Loucy (cell line): ENCODE measurements at regions not wholly inside any gene's neighbourhood (a gene's known extent, or its start where the extent isn't known, plus 50 kb on each side); places are given as distances from the start of the nearest gene placed in this dataset.

Experiments used
- H2AFZ ChIP-seq: fragments of 200-600 bp; sonication (generic); 2 replicates; pipeline ENCODE4 v1.6.0; 2016; ENCODE audit warnings: antibody characterized with exemption, mild to moderate bottlenecking, low read length, moderate library complexity
- H3F3A ChIP-seq: fragments of 200-600 bp; 2 replicates; pipeline ENCODE4 v1.6.0; 2016; ENCODE audit warnings: antibody characterized with exemption, low read depth, mild to moderate bottlenecking
- H3K27me3 ChIP-seq: fragments of 200-600 bp; sonication (generic); 2 replicates; pipeline ENCODE4 v1.6.1; 2014; ENCODE audit warnings: low read length, mild to moderate bottlenecking; ENCODE audit not compliant: insufficient read depth, poor library complexity, severe bottlenecking
- H3K36me3 ChIP-seq: fragments of 200-600 bp; sonication (generic); 2 replicates; pipeline ENCODE4 v1.6.1; 2016; ENCODE audit warnings: low read length; ENCODE audit not compliant: insufficient read depth
- H3K4me1 ChIP-seq: fragments of 200-600 bp; sonication (generic); 2 replicates; pipeline ENCODE4 v1.5.1; 2014; ENCODE audit warnings: low read length, mild to moderate bottlenecking; ENCODE audit not compliant: insufficient read depth, poor library complexity, severe bottlenecking
- H3K4me2 ChIP-seq: fragments of 200-600 bp; sonication (generic); 2 replicates; pipeline ENCODE4 v1.6.0; 2014; ENCODE audit warnings: antibody characterized with exemption, low read length, low read depth, mild to moderate bottlenecking; ENCODE audit not compliant: poor library complexity, severe bottlenecking
- H3K4me3 ChIP-seq: fragments of 200-600 bp; sonication (generic); 2 replicates; pipeline ENCODE4 v1.5.1; 2014; ENCODE audit warnings: low read length, mild to moderate bottlenecking, mixed read lengths; ENCODE audit not compliant: poor library complexity, severe bottlenecking
- H3K79me2 ChIP-seq: fragments of 200-600 bp; sonication (generic); 2 replicates; pipeline ENCODE4 v1.6.1; 2014; ENCODE audit warnings: low read length; ENCODE audit not compliant: insufficient read depth
- H3K9ac ChIP-seq: fragments of 200-600 bp; sonication (generic); 2 replicates; pipeline ENCODE4 v1.6.0; 2014; ENCODE audit warnings: mild to moderate bottlenecking, low read depth, low read length, moderate library complexity; ENCODE audit not compliant: poor library complexity, severe bottlenecking
- H3K9me2 ChIP-seq: fragments of 200-600 bp; sonication (generic); replicated peaks from 2 replicates; pipeline ENCODE4 v1.6.1; 2016; ENCODE audit warnings: low read depth, low read length, mixed read lengths
- H3K9me3 ChIP-seq: fragments of 200-600 bp; sonication (generic); 2 replicates; pipeline ENCODE4 v1.6.1; 2014; ENCODE audit warnings: mild to moderate bottlenecking, antibody characterized with exemption, low read length, low read depth; ENCODE audit not compliant: insufficient read depth
- H4K20me1 ChIP-seq: fragments of 200-600 bp; sonication (generic); 2 replicates; pipeline ENCODE4 v1.6.0; 2014; ENCODE audit warnings: antibody characterized with exemption, low read length, mild to moderate bottlenecking; ENCODE audit not compliant: insufficient read depth, poor library complexity, severe bottlenecking
- EZH2phosphoT487 ChIP-seq: fragments of 200-600 bp; IDR thresholded peaks from 2 replicates; pipeline ENCODE4 v1.6.1; 2018; ENCODE audit warnings: antibody characterized with exemption, mild to moderate bottlenecking, moderate library complexity, borderline replicate concordance
- TF ChIP-seq, protein P1 (sequence below): fragments of 200-600 bp; sonication (generic); conservative IDR thresholded peaks from 2 replicates; pipeline ENCODE4 v1.5.1; 2014; ENCODE audit warnings: mild to moderate bottlenecking, antibody characterized with exemption, low read length

DNA sequence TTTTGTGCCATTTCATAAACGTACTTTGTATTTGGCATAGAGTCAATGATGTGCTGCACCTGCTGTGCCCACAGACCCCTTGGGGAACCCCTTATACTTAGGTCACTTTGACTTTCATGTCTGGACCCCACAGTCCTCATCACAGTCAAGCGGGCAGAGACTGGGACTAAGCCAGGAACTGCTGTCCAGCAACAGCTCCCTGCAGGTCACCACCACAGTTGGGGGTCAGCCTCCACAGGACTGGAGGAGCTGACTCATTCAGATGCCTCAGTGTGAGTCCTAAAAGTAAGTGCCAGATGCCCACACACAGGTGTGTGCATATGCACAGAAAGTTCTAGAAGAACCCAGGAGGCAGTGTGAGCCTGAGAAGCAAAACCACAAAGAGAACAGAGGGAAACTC, 339.8 kb downstream of the GABRB3 start:
- no peaks in the 10 kb centered on the region for H4K20me1 ChIP-seq
- no peak overlapping the region for H2AFZ ChIP-seq

DNA sequence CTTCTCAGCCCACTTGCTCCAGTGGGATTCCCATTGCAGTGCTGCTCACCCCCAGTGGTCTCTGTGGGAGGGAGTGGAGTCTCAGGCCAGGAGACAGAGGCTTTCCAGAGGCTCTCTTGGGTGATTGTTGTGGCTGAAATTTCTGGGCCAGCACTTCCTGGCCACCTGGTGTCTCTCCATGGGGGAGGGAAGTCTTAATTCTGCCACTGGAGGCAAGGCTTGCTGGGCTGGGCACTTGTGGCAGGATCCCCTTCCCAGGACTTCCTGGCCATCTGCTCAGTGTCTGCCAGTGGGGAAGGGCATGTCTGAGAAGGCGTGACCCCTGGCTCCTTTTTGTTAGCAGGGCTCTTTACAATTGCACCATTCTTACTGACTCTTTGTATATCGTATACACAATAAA, 351.8 kb downstream of the GABRB3 start:
- Histone ChIP-seq H3K36me3 (no peaks in the 10 kb centered on the region), H3F3A (no peaks in the 10 kb centered on the region), H3K27me3 (no peaks in the 10 kb centered on the region), H4K20me1 (no peaks in the 10 kb centered on the region), H3K9me3 (no peaks in the 10 kb centered on the region), H2AFZ (no peak overlapping the region), H3K9ac (no peak overlapping the region), H3K4me3 (no peak overlapping the region), H3K9me2 (no peaks in the 10 kb centered on the region), H3K79me2 (no peaks in the 10 kb centered on the region), H3K4me2 (no peak overlapping the region), H3K4me1 (no peaks in the 10 kb centered on the region)
- TF ChIP-seq, protein P1, sequence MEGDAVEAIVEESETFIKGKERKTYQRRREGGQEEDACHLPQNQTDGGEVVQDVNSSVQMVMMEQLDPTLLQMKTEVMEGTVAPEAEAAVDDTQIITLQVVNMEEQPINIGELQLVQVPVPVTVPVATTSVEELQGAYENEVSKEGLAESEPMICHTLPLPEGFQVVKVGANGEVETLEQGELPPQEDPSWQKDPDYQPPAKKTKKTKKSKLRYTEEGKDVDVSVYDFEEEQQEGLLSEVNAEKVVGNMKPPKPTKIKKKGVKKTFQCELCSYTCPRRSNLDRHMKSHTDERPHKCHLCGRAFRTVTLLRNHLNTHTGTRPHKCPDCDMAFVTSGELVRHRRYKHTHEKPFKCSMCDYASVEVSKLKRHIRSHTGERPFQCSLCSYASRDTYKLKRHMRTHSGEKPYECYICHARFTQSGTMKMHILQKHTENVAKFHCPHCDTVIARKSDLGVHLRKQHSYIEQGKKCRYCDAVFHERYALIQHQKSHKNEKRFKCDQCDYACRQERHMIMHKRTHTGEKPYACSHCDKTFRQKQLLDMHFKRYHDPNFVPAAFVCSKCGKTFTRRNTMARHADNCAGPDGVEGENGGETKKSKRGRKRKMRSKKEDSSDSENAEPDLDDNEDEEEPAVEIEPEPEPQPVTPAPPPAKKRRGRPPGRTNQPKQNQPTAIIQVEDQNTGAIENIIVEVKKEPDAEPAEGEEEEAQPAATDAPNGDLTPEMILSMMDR, result no peak
- TF ChIP-seq EZH2phosphoT487, result no peak

More for the DNA sequence above, 339.8 kb downstream of the GABRB3 start:
- Histone ChIP-seq H3K9ac (no peak overlapping the region), H3K27me3 (no peaks in the 10 kb centered on the region), H3K9me3 (peaks cover 6% of the 10 kb centered on the region; the same call in 1 of the 2 replicates), H3K36me3 (no peaks in the 10 kb centered on the region), H3K4me3 (no peak overlapping the region), H3F3A (no peaks in the 10 kb centered on the region), H3K79me2 (no peaks in the 10 kb centered on the region), H3K4me2 (no peak overlapping the region), H3K9me2 (no peaks in the 10 kb centered on the region), H3K4me1 (no peaks in the 10 kb centered on the region)
- no peak for TF ChIP-seq EZH2phosphoT487
- TF ChIP-seq, protein P1, result no peak

DNA sequence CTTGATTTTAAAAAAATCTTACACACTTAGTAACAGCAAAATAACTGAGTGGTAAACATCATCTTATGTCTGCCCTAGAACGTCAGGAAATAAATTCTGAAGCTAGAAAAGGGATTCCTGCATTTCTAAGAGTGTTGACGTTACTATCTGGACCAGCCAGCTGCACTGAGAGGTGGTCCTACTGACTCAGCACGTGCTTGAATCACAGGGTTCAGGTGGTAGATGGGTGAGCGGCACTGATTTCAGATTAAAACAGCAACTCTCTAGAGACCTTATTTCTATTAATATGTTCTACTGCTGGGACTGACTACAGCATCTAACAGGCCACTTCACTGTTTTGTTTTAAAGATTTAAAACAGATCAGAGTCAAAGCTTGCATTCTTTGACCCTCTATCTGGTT, 377.2 kb downstream of the GABRB3 start:
- H3K79me2 ChIP-seq, result no peaks in the 10 kb centered on the region

More for the DNA sequence above, 377.2 kb downstream of the GABRB3 start:
- Histone ChIP-seq H3K4me3 (no peak overlapping the region), H3K9ac (no peak overlapping the region), H3K4me2 (no peak overlapping the region), H2AFZ (no peak overlapping the region), H3K9me3 (no peaks in the 10 kb centered on the region; the same call in 1 of the 2 replicates), H3K4me1 (no peaks in the 10 kb centered on the region), H4K20me1 (no peaks in the 10 kb centered on the region), H3K27me3 (no peaks in the 10 kb centered on the region), H3K36me3 (no peaks in the 10 kb centered on the region), H3K9me2 (no peaks in the 10 kb centered on the region), H3F3A (no peaks in the 10 kb centered on the region)
- TF ChIP-seq, protein P1, result no peak
- no peak for TF ChIP-seq EZH2phosphoT487
